ENCODE measurements at regions not wholly inside any gene's neighbourhood (a gene's known extent, or its start where the extent isn't known, plus 50 kb on each side); places are given as distances from the start of the nearest gene placed in this dataset.
"Not testable (repeated sequence)": the region's sequence is repeated elsewhere in the genome, so short reads cannot be mapped to it uniquely, and the experiment has no call there.

- no peaks in the 10 kb centered on the region for H3K27me3 ChIP-seq (ENCODE audit: control insufficient read depth in 1 of 2, insufficient read depth in 1 of 2, low read length in 2 of 2)
- H3K27ac ChIP-seq (ENCODE audit: low read length, poor library complexity, severe bottlenecking), result no peak overlapping the region
- no peak overlapping the region for H2BK5ac ChIP-seq (ENCODE audit: low read depth, low read length, poor library complexity, severe bottlenecking)
- no peak overlapping the region for H3K23ac ChIP-seq (ENCODE audit: low read length in 2 of 2)
- no peak overlapping the region for H4K91ac ChIP-seq (ENCODE audit: low read length)
- no peak overlapping the region for H2BK15ac ChIP-seq (ENCODE audit: low read depth, poor library complexity, severe bottlenecking)
- peak overlapping the region in 1 of 2 experiments; percentile 1 for H3K4me3 ChIP-seq (ENCODE audit: insufficient read depth in 1 of 2, low read depth in 1 of 2, low read length in 2 of 2)
- no peaks in the 10 kb centered on the region for H3K36me3 ChIP-seq (ENCODE audit: control insufficient read depth in 1 of 2, insufficient read depth in 2 of 2, low read depth in 1 of 2, low read length in 2 of 2)
- H2BK12ac ChIP-seq (ENCODE audit: low read length in 2 of 2), result no peak overlapping the region
- no peaks in the 10 kb centered on the region for H3K4me1 ChIP-seq (ENCODE audit: control insufficient read depth, insufficient read depth, low read depth, low read length)
- H3K79me1 ChIP-seq (replicated peaks; ENCODE audit: low read length, poor library complexity, severe bottlenecking), result no peaks in the 10 kb centered on the region
- peak overlapping the region; percentile 48 for H3K9ac ChIP-seq (ENCODE audit: low read length)
- H3K9me3 ChIP-seq (ENCODE audit: control insufficient read depth, low read length), result no peaks in the 10 kb centered on the region
- H2BK120ac ChIP-seq (ENCODE audit: low read depth, low read length), result no peak overlapping the region
- H2AFZ ChIP-seq (ENCODE audit: low read depth, low read length), result no peak overlapping the region
- no peak for DNase-seq
- H3K18ac ChIP-seq (ENCODE audit: low read depth in 1 of 2, low read length in 2 of 2), result no peak overlapping the region
- H3K4me2 ChIP-seq (ENCODE audit: low read length, poor library complexity, severe bottlenecking), result no peak overlapping the region
- no peak overlapping the region for H3K14ac ChIP-seq (ENCODE audit: low read length in 2 of 2)
- no peak overlapping the region for H3K4ac ChIP-seq (ENCODE audit: low read depth in 1 of 2, low read length in 2 of 2)
- 8% methylated on average over 1 of the region's 1 CpG for WGBS
- no peak overlapping the region for H2AK5ac ChIP-seq (ENCODE audit: low read length, severe bottlenecking)
- no peak overlapping the region for H4K8ac ChIP-seq (ENCODE audit: low read length)
Observed at GRCh38 chr5:32534041-32534440, 51.3 kb upstream of the SUB1 start.

GRCh38 chr5:32531885-32532520 lies 53.4 kb upstream of the SUB1 start:
- Histone ChIP-seq H3K4me3 (ENCODE audit: insufficient read depth in 1 of 2, low read depth in 1 of 2, low read length in 2 of 2) (peak overlapping the region in 1 of 2 experiments; percentile 67), H3K27me3 (ENCODE audit: control insufficient read depth in 1 of 2, insufficient read depth in 1 of 2, low read length in 2 of 2) (no peaks in the 10 kb centered on the region), H3K4me2 (ENCODE audit: low read length, poor library complexity, severe bottlenecking) (no peak overlapping the region), H2BK5ac (ENCODE audit: low read depth, low read length, poor library complexity, severe bottlenecking) (no peak overlapping the region), H3K4ac (ENCODE audit: low read depth in 1 of 2, low read length in 2 of 2) (no peak overlapping the region), H4K8ac (ENCODE audit: low read length) (no peak overlapping the region), H3K79me1 (replicated peaks; ENCODE audit: low read length, poor library complexity, severe bottlenecking) (no peaks in the 10 kb centered on the region), H3K36me3 (ENCODE audit: control insufficient read depth in 1 of 2, insufficient read depth in 2 of 2, low read depth in 1 of 2, low read length in 2 of 2) (no peaks in the 10 kb centered on the region), H3K27ac (ENCODE audit: low read length, poor library complexity, severe bottlenecking) (no peak overlapping the region), H4K91ac (ENCODE audit: low read length) (no peak overlapping the region), H3K23ac (ENCODE audit: low read length in 2 of 2) (no peak overlapping the region), H3K9me3 (ENCODE audit: control insufficient read depth, low read length) (no peaks in the 10 kb centered on the region), H2AFZ (ENCODE audit: low read depth, low read length) (no peak overlapping the region), H3K18ac (ENCODE audit: low read depth in 1 of 2, low read length in 2 of 2) (no peak overlapping the region), H3K14ac (ENCODE audit: low read length in 2 of 2) (no peak overlapping the region), H3K9ac (ENCODE audit: low read length) (peak overlapping the region; percentile 86), H2AK5ac (ENCODE audit: low read length, severe bottlenecking) (no peak overlapping the region), H3K4me1 (ENCODE audit: control insufficient read depth, insufficient read depth, low read depth, low read length) (no peaks in the 10 kb centered on the region), H2BK120ac (ENCODE audit: low read depth, low read length) (no peak overlapping the region), H2BK12ac (ENCODE audit: low read length in 2 of 2) (no peak overlapping the region), H2BK15ac (ENCODE audit: low read depth, poor library complexity, severe bottlenecking) (no peak overlapping the region)
- DNase-seq, result peak; percentile 44
- WGBS, result 73% methylated on average over 8 of the region's 8 CpGs

GRCh38 chr5:32527321-32527720 lies 58.0 kb upstream of the SUB1 start:
- 89% methylated on average over 3 of the region's 3 CpGs for WGBS
- not testable (repeated sequence) for H3K4me2 ChIP-seq (ENCODE audit: low read length, poor library complexity, severe bottlenecking); H2AK5ac ChIP-seq (ENCODE audit: low read length, severe bottlenecking); H3K9me3 ChIP-seq (ENCODE audit: control insufficient read depth, low read length); H3K4me3 ChIP-seq (ENCODE audit: insufficient read depth in 1 of 2, low read depth in 1 of 2, low read length in 2 of 2); H3K9ac ChIP-seq (ENCODE audit: low read length); H3K23ac ChIP-seq (ENCODE audit: low read length in 2 of 2); H2AFZ ChIP-seq (ENCODE audit: low read depth, low read length); H3K4me1 ChIP-seq (ENCODE audit: control insufficient read depth, insufficient read depth, low read depth, low read length); H2BK15ac ChIP-seq (ENCODE audit: low read depth, poor library complexity, severe bottlenecking); H2BK12ac ChIP-seq (ENCODE audit: low read length in 2 of 2); H3K36me3 ChIP-seq (ENCODE audit: control insufficient read depth in 1 of 2, insufficient read depth in 2 of 2, low read depth in 1 of 2, low read length in 2 of 2); H4K91ac ChIP-seq (ENCODE audit: low read length); H3K4ac ChIP-seq (ENCODE audit: low read depth in 1 of 2, low read length in 2 of 2); H3K14ac ChIP-seq (ENCODE audit: low read length in 2 of 2); H3K18ac ChIP-seq (ENCODE audit: low read depth in 1 of 2, low read length in 2 of 2); H4K8ac ChIP-seq (ENCODE audit: low read length); H2BK5ac ChIP-seq (ENCODE audit: low read depth, low read length, poor library complexity, severe bottlenecking); H3K27me3 ChIP-seq (ENCODE audit: control insufficient read depth in 1 of 2, insufficient read depth in 1 of 2, low read length in 2 of 2); DNase-seq; H3K79me1 ChIP-seq (replicated peaks; ENCODE audit: low read length, poor library complexity, severe bottlenecking); H3K27ac ChIP-seq (ENCODE audit: low read length, poor library complexity, severe bottlenecking); H2BK120ac ChIP-seq (ENCODE audit: low read depth, low read length)

GRCh38 chr5:32526810-32527209 lies 58.5 kb upstream of the SUB1 start:
- Histone ChIP-seq H2BK5ac (ENCODE audit: low read depth, low read length, poor library complexity, severe bottlenecking) (no peak overlapping the region), H2AFZ (ENCODE audit: low read depth, low read length) (no peak overlapping the region), H2AK5ac (ENCODE audit: low read length, severe bottlenecking) (no peak overlapping the region), H3K9me3 (ENCODE audit: control insufficient read depth, low read length) (no peaks in the 10 kb centered on the region), H3K4me3 (ENCODE audit: insufficient read depth in 1 of 2, low read depth in 1 of 2, low read length in 2 of 2) (no peak overlapping the region), H3K27ac (ENCODE audit: low read length, poor library complexity, severe bottlenecking) (no peak overlapping the region), H3K79me1 (replicated peaks; ENCODE audit: low read length, poor library complexity, severe bottlenecking) (no peaks in the 10 kb centered on the region), H3K4ac (ENCODE audit: low read depth in 1 of 2, low read length in 2 of 2) (no peak overlapping the region), H2BK15ac (ENCODE audit: low read depth, poor library complexity, severe bottlenecking) (no peak overlapping the region), H3K36me3 (ENCODE audit: control insufficient read depth in 1 of 2, insufficient read depth in 2 of 2, low read depth in 1 of 2, low read length in 2 of 2) (no peaks in the 10 kb centered on the region), H2BK12ac (ENCODE audit: low read length in 2 of 2) (no peak overlapping the region), H4K8ac (ENCODE audit: low read length) (no peak overlapping the region), H3K4me2 (ENCODE audit: low read length, poor library complexity, severe bottlenecking) (no peak overlapping the region), H4K91ac (ENCODE audit: low read length) (no peak overlapping the region), H3K9ac (ENCODE audit: low read length) (no peak overlapping the region), H3K23ac (ENCODE audit: low read length in 2 of 2) (no peak overlapping the region), H3K4me1 (ENCODE audit: control insufficient read depth, insufficient read depth, low read depth, low read length) (no peaks in the 10 kb centered on the region), H3K27me3 (ENCODE audit: control insufficient read depth in 1 of 2, insufficient read depth in 1 of 2, low read length in 2 of 2) (no peaks in the 10 kb centered on the region), H3K18ac (ENCODE audit: low read depth in 1 of 2, low read length in 2 of 2) (no peak overlapping the region), H2BK120ac (ENCODE audit: low read depth, low read length) (no peak overlapping the region), H3K14ac (ENCODE audit: low read length in 2 of 2) (no peak overlapping the region)
- no peak for DNase-seq
- 65% methylated on average over 1 of the region's 1 CpG for WGBS
